HG03095 (cell line): ENCODE measurements at regions not wholly inside any gene's neighbourhood (a gene's known extent, or its start where the extent isn't known, plus 50 kb on each side); places are given as distances from the start of the nearest gene placed in this dataset.

Experiments
- ATAC-seq: cut with Tn5 transposase; IDR thresholded peaks from one replicate; pipeline ENCODE4 v1.9.1; 2021; ENCODE audit warnings: moderate library complexity; ENCODE audit not compliant: unreplicated experiment

- no peak for ATAC-seq
Measured at GRCh38 chr3:117120014-117120413, 410.4 kb downstream of the TUSC7 start.

DNA sequence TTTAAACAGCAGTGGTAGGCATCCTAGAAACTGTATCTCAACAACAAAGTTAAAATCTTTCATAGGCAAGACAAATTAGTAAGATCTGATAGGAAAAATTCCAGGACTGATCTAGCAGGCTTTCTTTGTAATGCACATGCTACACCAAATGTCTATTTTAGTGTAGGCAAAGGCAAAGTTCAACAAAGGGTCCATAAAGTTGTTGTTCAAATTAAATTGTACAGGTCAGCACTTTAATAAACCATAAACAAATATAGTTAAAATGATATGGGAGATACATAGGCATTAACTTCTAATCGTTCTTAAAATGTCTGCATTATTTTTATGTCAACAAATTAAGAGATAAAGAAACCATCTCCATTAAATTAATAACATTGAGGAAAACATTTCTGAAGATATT, 413.0 kb downstream of the TUSC7 start:
- ATAC-seq, result no peak

DNA sequence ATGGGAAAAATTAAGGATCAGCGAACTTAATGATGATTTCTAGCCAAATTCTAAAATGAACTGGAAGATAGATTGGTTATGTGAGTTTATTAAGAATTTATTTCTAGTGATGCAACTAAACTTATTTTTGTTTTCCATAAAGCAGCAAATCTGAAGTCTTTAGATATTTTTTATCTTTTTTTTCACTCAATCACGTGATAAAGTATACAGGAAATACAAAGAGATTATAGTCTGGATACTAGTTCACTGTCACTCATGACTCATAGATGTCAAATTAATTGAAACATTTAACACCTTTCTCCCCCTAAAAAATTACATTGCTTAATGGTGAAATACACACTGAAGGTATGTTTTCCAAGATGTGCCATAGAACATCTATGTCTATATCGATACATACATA, 416.9 kb downstream of the TUSC7 start:
- ATAC-seq, result no peak

GRCh38 chr3:117126946-117127546, 417.5 kb downstream of the TUSC7 start:
- ATAC-seq, result no peak

DNA sequence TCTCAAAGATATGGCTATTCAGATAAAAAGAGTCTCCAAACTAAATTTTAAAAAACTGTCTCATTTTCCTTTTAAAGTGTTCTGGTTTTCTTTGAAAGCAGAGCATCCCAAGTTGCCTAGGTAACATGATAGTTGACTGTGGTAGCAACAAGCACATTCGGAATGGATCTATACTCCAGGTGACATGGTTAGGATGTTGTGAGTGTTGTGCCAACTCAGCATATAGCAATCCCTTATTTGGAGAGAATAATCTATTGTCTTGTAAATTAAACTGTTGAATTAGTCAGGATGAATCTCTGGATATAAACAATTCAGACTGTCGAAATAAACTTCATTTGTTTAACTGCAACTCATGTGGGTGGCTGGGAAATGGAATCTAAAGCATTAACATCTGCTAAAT, 418.6 kb downstream of the TUSC7 start:
- ATAC-seq, result no peak

DNA sequence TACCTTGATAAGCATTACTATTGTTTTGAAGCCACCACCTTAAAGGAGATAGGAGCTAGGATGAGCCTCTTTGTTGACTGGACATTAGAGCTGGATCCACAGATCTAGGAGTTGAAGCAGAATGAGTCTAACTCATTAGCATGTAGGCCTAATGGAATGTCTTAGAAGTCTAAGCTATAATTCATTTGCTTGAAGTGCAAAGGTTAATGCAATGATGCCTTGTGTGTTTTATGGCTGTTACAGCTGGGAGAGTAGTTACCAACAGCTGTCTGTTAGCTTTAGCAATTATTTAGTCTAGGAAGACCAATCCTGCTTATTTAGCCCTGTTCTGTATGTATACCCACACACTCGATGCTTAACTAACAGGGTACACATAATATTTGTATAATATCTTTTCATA, 419.3 kb downstream of the TUSC7 start:
- ATAC-seq, result no peak

DNA sequence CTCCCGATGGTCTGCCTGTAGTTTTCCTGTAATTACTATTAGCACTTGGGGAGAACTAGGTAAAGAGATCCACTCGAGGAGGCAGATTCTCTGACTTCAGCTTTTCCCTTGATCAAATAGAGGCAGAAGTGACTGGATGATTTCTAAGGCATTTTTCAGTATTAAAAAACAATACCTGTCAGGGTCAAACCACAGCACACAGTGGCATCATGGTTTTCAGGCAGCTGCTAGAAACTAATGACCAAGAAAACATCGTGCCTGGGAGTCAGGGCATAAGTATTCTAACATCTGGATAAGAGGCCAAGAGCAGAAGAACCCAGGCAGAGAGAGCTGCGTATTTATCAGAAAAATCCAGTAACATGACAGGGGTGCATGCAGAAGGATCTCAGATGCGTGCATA, 419.9 kb downstream of the TUSC7 start:
- no peak for ATAC-seq

DNA sequence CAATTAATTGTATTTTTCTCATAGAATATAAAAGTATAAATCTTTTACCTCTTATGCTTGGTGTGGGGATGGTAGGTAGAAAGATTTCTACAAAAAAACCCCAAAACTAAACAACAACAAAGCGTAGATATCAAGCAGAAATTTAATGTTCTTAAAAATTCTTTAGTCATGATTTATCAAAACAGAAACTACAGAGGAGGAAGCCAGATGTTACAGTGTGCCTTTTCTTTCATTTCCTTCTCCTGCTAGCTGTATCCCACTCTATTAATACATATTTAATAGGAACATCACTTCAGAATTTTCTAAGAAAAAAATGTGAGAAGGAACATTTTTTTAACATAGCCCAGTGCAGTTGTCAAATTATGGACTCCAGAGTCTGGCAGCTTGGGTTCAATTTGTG, 420.6 kb downstream of the TUSC7 start:
- ATAC-seq, result no peak

DNA sequence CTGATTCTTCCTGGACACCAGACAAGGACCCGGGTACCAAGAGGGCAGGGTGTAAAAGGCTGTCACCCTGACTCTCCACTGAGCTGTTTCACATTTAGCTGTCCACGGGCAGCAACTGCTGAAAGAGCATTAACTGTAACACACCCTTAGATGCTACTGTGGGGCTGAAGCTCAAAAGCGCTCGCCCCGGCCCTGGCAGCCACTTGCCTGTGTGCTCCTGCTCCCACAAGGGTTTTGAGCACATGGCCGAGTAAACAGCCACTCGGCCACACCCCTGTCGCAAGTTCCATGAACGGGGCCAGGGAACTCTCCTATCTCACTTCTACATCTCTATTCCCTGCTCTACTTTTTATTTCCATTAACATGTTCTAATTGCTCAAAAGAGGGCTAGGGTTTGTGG, 421.7 kb downstream of the TUSC7 start:
- ATAC-seq, result no peak

DNA sequence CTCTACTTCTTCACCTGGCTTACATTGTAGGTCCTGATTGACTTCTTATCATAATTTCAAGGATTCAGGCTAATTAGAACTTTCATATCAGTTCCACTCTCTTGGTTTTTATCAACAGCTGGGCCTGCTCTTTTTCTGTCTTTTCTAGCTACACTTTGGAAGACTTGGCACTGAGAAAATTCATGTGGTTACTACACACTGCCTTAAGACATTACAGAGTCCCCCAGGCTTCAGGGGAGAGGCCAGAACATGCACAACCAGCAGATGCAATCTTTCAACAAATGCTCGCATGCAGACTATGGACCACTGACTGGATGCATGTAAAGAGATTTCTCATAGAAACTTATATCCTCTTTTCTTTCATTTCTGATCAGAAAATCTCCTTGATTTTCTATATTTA, 423.5 kb downstream of the TUSC7 start:
- ATAC-seq, result no peak

GRCh38 chr3:117135207-117135606, 425.6 kb downstream of the TUSC7 start:
- no peak for ATAC-seq

GRCh38 chr3:117136003-117136402, 426.4 kb downstream of the TUSC7 start:
- ATAC-seq, result no peak

GRCh38 chr3:117137065-117137464, 427.5 kb downstream of the TUSC7 start:
- no peak for ATAC-seq

- no peak for ATAC-seq
Measured at GRCh38 chr3:117139681-117140080, 430.1 kb downstream of the TUSC7 start.

GRCh38 chr3:117141812-117142211, 432.2 kb downstream of the TUSC7 start:
- no peak for ATAC-seq

DNA sequence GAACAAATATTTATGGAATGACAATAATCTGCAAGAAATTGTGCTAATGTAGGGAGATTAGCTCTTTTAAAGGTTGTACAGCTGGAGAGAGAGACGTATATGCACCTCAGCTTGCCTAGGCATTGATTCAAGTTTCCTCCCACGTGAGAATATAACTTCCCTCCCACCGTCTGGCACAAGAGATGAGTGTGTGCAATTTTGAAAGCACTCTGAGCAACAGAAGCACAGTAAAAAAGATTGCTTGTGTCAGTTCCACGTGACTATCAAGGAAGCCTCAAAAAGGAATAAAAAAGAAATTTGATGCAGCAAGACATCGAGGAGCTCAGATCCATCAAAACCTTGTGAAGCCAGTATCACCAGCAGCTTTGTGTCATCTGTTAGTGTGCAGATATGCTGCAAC, 435.3 kb downstream of the TUSC7 start:
- no peak for ATAC-seq

GRCh38 chr3:117145677-117146076, 436.1 kb downstream of the TUSC7 start:
- ATAC-seq, result no peak

DNA sequence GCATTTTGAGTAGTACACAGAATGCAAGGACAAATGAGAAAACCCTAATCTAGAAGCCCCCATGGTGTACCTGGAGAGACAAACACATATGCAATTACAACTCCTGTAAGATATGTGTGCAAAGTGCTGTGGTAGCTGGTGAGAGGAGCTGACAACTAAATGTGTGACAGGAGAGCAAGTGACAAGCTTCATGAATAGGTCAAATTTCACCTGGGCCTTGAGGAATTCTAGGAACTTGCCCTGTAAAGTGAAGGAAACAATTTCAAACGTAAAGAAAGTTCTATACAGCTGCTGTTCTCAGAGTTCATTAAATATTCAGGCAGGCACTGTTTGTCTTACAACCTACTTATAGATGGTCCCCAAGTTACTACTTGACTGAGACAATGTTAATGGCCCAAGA, 437.0 kb downstream of the TUSC7 start:
- no peak for ATAC-seq

DNA sequence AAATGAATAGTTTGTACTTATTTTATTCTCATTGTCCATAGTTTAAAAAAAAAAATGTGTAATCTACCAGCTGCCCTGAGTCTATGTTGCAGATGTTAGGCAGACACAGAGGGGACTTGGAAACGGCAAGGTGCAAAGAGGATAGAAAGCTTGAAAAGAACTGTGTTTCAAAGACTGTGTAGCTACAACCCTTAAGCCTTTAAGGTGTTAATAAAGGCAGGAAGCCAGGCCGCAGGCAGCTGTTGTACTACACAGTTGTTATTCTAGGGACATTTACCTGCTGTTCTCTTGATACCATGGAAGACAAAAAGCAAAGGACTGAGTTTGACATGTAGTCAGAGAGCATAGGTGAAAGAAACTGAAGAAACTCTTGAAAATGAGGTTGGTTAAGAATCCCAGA, 440.0 kb downstream of the TUSC7 start:
- no peak for ATAC-seq

DNA sequence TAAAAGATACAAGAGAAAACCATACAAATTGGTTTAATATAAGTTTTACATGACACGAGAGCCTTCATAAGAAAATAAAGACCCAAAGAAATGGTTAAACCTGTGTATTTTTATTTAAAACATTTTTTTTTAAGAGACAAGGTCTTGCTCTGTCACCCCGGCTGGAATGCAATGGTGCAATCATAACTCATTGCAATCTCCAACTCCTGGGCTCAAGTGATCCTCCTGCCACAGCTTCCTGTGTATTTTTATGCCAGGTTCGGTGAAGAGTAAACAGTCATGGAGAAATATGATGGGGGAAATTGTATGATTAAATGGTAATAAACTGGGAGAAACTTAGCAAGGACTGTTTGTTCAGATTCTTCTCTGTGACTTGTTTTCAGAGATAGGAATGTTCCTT, 441.0 kb downstream of the TUSC7 start:
- ATAC-seq, result no peak

DNA sequence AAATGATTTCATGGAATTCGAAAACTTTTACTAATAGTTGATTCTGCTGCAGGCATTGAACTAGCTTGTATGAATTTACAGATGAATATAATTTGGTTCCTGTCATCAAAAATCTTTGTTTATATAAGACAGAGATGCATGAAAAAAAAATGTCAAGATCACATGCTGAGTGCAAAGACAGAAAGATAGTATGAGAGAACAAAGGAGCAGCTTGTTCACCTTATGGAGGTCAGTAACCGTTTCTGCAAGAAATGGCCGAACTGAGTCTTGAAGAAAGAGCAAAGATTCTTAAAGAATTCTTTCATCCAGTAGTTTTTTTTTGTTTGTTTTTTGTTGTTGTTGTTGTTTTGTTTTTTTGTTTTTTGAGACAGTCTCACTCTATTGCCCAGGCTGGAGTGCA, 450.6 kb downstream of the TUSC7 start:
- no peak for ATAC-seq

DNA sequence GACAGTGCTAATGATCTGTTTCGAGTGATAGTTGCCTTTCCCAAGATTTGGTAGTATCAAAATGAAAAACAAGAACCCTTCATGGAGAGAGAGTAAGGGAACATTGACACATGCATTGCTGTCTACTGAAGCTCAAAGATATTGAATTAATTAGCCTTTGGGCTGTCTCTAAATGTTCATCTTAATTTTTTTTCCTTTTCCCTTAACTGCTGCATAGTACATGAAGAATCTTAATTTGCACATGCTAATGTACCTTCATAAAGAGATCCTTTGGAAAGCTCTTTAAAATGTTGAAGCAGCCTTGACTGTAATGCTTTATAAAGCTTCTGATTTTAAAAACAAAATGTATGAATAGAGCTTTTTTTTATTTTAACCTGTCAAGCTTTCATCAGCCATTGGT, 452.2 kb downstream of the TUSC7 start:
- no peak for ATAC-seq

GRCh38 chr3:117165176-117165575, 455.6 kb downstream of the TUSC7 start:
- no peak for ATAC-seq

DNA sequence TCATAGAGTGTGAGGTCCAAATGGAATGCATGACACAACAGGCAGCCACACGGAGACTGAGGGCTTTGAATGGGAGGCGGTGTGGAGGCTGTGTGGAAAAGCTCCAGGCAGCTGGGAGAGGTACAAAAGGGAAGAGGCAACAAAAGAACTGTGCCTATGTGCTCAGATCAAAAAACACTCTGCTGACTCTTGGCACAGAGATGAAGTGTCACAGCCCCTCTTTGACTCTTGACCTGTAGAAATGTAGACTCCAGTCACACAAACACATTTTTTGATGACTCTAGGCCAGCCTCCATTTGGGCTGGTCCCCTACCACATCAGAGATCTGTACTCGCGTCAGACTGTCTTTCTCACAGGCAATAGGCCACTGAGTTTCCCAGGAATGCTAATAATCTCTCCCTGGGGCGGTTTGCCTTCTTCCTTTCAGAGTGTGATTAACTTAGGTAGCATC, 456.0 kb downstream of the TUSC7 start:
- no peak for ATAC-seq
